ENCODE measurements at regions not wholly inside any gene's neighbourhood (a gene's known extent, or its start where the extent isn't known, plus 50 kb on each side); places are given as distances from the start of the nearest gene placed in this dataset.

DNA sequence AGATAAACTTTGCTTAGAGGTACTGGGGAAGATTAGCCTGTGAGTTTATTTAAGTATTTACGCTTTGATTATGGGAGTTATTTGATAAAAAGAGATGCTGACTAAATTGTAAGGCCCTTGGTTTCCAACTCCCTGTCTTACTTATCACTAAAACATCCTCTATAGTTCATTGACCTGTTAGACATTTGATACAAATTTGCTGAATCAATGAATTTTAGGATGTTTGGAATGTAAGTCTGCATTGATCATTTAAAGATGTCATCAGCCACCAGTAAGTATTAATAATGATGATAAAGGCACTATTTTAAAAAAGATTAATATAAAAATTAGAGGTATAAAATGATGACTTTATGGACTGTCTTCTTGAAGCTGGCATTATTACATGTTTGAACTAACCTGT is 340.6 kb downstream of the SPRY1 start:
- TF ChIP-seq GATA2 (IDR thresholded peaks at IDR 0.05; ENCODE audit: low read depth, low read length) (no peak), GATA3 (IDR thresholded peaks at IDR 0.05; ENCODE audit: low read depth, low read length) (no peak)

Measured in SH-SY5Y (cell line).